HEK293 (cell line): ENCODE measurements at regions not wholly inside any gene's neighbourhood (a gene's known extent, or its start where the extent isn't known, plus 50 kb on each side); places are given as distances from the start of the nearest gene placed in this dataset.

Experiments
- CTCF ChIA-PET: fragments of 350-600 bp; formaldehyde crosslinking; extraction: SDS; loops from one replicate; lab custom pipeline; 2021; ENCODE audit warnings: antibody characterized with exemption; lab: Yijun Ruan, JAX
- POLR2A ChIA-PET: fragments of 300-600 bp; formaldehyde crosslinking; extraction: SDS; loops from one replicate; lab custom pipeline; 2020; ENCODE audit warnings: antibody characterized with exemption, inconsistent platforms; lab: Yijun Ruan, JAX
- H3K27ac ChIP-seq: fragments of 200-500 bp; sonication (Bioruptor generic); 2 replicates; pipeline ENCODE4 v1.5.1; 2014; ENCODE audit warnings: low read depth, low read length, control low read depth, inconsistent platforms; ENCODE audit errors: extremely low read depth
- H3K36me3 ChIP-seq, 2 experiments: fragments of 200-500 bp in 1 of 2; sonication (Bioruptor generic) in 1 of 2; 1 replicate in 1 of 2; 2 replicates in 1 of 2; pipeline ENCODE4 v1.5.1; 2014 to 2017; ENCODE audit warnings: inconsistent platforms in 2 of 2, low read length in 2 of 2; ENCODE audit not compliant: control insufficient read depth in 2 of 2, insufficient read depth in 1 of 2
- H3K4me1 ChIP-seq: fragments of 200-500 bp; sonication (Bioruptor generic); 2 replicates; pipeline ENCODE4 v1.5.1; 2014; ENCODE audit warnings: mild to moderate bottlenecking, low read length, inconsistent platforms; ENCODE audit not compliant: control insufficient read depth, insufficient read depth
- H3K4me3 ChIP-seq: 2 replicates; pipeline ENCODE4 v1.5.1; 2011; ENCODE audit warnings: low read depth, mild to moderate bottlenecking, control low read depth, low read length, moderate library complexity
- H3K9me3 ChIP-seq: fragments of 200-500 bp; sonication (Bioruptor generic); 2 replicates; pipeline ENCODE4 v1.5.1; 2014; ENCODE audit warnings: low read depth, low read length, inconsistent platforms; ENCODE audit not compliant: control insufficient read depth, insufficient read depth
- BCL11B ChIP-seq: fragments of 450-650 bp; formaldehyde crosslinking; IDR thresholded peaks from 2 replicates; pipeline ENCODE4 v1.5.1; 2016; ENCODE audit warnings: low read depth, missing biosample characterization, missing genetic modification characterization
- KLF7 ChIP-seq: fragments of 450-650 bp; formaldehyde crosslinking; IDR thresholded peaks from 2 replicates; pipeline ENCODE4 v1.5.1; 2016; ENCODE audit warnings: missing biosample characterization, missing genetic modification characterization, borderline replicate concordance
- OVOL3 ChIP-seq: fragments of 450-650 bp; formaldehyde crosslinking; IDR thresholded peaks from 2 replicates; pipeline ENCODE4 v1.5.1; 2016; ENCODE audit warnings: missing biosample characterization, missing genetic modification characterization
- ZBTB20 ChIP-seq: fragments of 450-650 bp; formaldehyde crosslinking; IDR thresholded peaks from 2 replicates; pipeline ENCODE4 v1.5.1; 2016; ENCODE audit warnings: missing biosample characterization, missing genetic modification characterization
- ZFP37 ChIP-seq: fragments of 450-650 bp; formaldehyde crosslinking; IDR thresholded peaks from 2 replicates; pipeline ENCODE4 v1.5.1; 2016; ENCODE audit warnings: missing biosample characterization, missing genetic modification characterization
- ZFP69B ChIP-seq: fragments of 450-650 bp; formaldehyde crosslinking; IDR thresholded peaks from 2 replicates; pipeline ENCODE4 v1.5.1; 2016; ENCODE audit warnings: missing biosample characterization, missing genetic modification characterization
- ZNF292 ChIP-seq: fragments of 450-650 bp; formaldehyde crosslinking; IDR thresholded peaks from 2 replicates; pipeline ENCODE4 v1.5.1; 2016; ENCODE audit warnings: low read depth, missing biosample characterization, missing genetic modification characterization, borderline replicate concordance
- ZNF548 ChIP-seq: fragments of 450-650 bp; formaldehyde crosslinking; IDR thresholded peaks from 2 replicates; pipeline ENCODE4 v1.5.1; 2016; ENCODE audit warnings: missing biosample characterization, missing genetic modification characterization
- ZNF585B ChIP-seq: fragments of 450-650 bp; formaldehyde crosslinking; IDR thresholded peaks from 2 replicates; pipeline ENCODE4 v1.5.1; 2016; ENCODE audit warnings: missing biosample characterization, missing genetic modification characterization
- ZNF629 ChIP-seq: fragments of 450-650 bp; formaldehyde crosslinking; IDR thresholded peaks from 2 replicates; pipeline ENCODE4 v1.5.1; 2017; ENCODE audit warnings: missing biosample characterization, missing genetic modification characterization
- ZNF677 ChIP-seq: fragments of 450-650 bp; IDR thresholded peaks from 2 replicates; pipeline ENCODE4 v1.5.0; 2018; ENCODE audit warnings: missing biosample characterization, mild to moderate bottlenecking, missing genetic modification characterization, moderate library complexity
- ZNF701 ChIP-seq: fragments of 450-650 bp; formaldehyde crosslinking; IDR thresholded peaks from 2 replicates; pipeline ENCODE4 v1.5.1; 2016; ENCODE audit warnings: missing biosample characterization, missing genetic modification characterization
- ZNF768 ChIP-seq: fragments of 450-650 bp; formaldehyde crosslinking; IDR thresholded peaks from 2 replicates; pipeline ENCODE4 v1.5.1; 2018; ENCODE audit warnings: missing biosample characterization, mild to moderate bottlenecking, missing genetic modification characterization
- TF ChIP-seq, protein P1 (sequence below): fragments of 450-650 bp; formaldehyde crosslinking; IDR thresholded peaks from 2 replicates; pipeline ENCODE4 v1.5.1; 2016; ENCODE audit warnings: missing biosample characterization, missing genetic modification characterization, low read depth
- TF ChIP-seq, protein P2 (sequence below): fragments of 450-650 bp; formaldehyde crosslinking; optimal IDR thresholded peaks from 2 replicates; pipeline ENCODE3; 2016; ENCODE audit warnings: missing biosample characterization, mild to moderate bottlenecking, missing genetic modification characterization
- TF ChIP-seq, protein P3 (sequence below): fragments of 450-650 bp; formaldehyde crosslinking; IDR thresholded peaks from 2 replicates; pipeline ENCODE4 v1.5.1; 2016; ENCODE audit warnings: missing biosample characterization, missing genetic modification characterization
- TF ChIP-seq, protein P4 (sequence below): fragments of 450-650 bp; formaldehyde crosslinking; IDR thresholded peaks from 2 replicates; pipeline ENCODE4 v1.5.1; 2016; ENCODE audit warnings: missing biosample characterization, missing genetic modification characterization

DNA sequence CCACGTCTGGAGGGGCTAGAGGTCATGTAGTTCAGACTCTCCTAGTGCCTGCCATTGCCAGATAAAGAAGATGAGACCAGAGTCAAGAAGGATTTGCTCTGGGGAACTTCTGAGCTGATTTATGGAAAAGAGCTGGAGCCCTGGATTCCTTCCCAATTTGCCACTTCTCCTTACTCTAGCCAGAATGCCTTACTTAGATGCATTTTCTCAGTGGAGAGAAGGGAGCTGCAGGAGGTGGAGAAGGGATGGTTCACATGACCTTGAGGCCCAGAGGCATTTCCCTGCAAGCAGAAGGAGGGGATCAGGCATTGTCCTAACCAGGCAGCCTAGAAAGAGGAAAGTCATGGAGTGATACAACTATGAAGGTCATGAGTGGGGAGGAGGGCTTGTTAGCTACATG, 122.2 kb downstream of the UNC5CL start:
- Histone ChIP-seq H3K27ac (no peak overlapping the region), H3K9me3 (no peaks in the 10 kb centered on the region)

DNA sequence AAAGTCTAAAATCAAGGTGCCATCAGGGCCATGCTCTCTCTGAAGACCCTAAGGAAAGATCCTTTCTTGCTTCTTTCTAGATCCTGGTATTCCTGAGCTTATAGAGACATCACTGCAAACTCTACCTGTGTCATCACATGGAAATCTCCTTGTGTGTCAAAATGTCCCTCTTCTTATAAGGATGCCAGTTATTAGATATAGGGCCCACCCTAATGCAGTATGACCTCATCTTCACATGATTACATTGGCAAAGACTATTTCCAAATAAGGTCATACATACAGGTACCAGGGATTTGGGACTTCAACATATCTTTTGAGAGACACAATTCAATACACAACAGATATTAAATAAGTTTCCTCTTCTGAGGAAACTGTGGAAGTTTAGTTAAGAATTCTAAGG, 123.9 kb downstream of the UNC5CL start:
- CTCF ChIA-PET = interaction anchor here (0.5 to 2.2 kb wide), 7 partner anchors 12 to 145 kb away, joined by 3 to 9 read pairs (median 4); no protein-coding TSS in a partner anchor
- Histone ChIP-seq H3K9me3 (no peaks in the 10 kb centered on the region), H3K4me1 (no peaks in the 10 kb centered on the region), H3K27ac (no peak overlapping the region), H3K4me3 (no peak overlapping the region), H3K36me3 (no peaks in the 10 kb centered on the region)
- 0 out of 2 replicates have a peak, but pooled peaks have one; percentile 26 for TF ChIP-seq ZFP69B
- peak; percentile 29; the same call in 1 of the 2 replicates for TF ChIP-seq ZNF629 (tag by site-specific recombination)
- TF ChIP-seq, protein P1, sequence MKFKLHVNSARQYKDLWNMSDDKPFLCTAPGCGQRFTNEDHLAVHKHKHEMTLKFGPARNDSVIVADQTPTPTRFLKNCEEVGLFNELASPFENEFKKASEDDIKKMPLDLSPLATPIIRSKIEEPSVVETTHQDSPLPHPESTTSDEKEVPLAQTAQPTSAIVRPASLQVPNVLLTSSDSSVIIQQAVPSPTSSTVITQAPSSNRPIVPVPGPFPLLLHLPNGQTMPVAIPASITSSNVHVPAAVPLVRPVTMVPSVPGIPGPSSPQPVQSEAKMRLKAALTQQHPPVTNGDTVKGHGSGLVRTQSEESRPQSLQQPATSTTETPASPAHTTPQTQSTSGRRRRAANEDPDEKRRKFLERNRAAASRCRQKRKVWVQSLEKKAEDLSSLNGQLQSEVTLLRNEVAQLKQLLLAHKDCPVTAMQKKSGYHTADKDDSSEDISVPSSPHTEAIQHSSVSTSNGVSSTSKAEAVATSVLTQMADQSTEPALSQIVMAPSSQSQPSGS (tag by site-specific recombination) = peak; percentile 62
- no peak for TF ChIP-seq ZNF292
- TF ChIP-seq, protein P2, sequence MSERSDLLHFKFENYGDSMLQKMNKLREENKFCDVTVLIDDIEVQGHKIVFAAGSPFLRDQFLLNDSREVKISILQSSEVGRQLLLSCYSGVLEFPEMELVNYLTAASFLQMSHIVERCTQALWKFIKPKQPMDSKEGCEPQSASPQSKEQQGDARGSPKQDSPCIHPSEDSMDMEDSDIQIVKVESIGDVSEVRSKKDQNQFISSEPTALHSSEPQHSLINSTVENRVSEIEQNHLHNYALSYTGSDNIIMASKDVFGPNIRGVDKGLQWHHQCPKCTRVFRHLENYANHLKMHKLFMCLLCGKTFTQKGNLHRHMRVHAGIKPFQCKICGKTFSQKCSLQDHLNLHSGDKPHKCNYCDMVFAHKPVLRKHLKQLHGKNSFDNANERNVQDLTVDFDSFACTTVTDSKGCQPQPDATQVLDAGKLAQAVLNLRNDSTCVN (tag by site-specific recombination) = no peak
- TF ChIP-seq, protein P3, sequence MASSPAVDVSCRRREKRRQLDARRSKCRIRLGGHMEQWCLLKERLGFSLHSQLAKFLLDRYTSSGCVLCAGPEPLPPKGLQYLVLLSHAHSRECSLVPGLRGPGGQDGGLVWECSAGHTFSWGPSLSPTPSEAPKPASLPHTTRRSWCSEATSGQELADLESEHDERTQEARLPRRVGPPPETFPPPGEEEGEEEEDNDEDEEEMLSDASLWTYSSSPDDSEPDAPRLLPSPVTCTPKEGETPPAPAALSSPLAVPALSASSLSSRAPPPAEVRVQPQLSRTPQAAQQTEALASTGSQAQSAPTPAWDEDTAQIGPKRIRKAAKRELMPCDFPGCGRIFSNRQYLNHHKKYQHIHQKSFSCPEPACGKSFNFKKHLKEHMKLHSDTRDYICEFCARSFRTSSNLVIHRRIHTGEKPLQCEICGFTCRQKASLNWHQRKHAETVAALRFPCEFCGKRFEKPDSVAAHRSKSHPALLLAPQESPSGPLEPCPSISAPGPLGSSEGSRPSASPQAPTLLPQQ (tag by site-specific recombination) = peak; percentile 61; the same call in 1 of the 2 replicates
- POLR2A ChIA-PET = no interaction called here

More for the DNA sequence above, 122.2 kb downstream of the UNC5CL start:
- ChIA-PET CTCF (interaction anchor here (0.6 to 1.2 kb wide), 7 partner anchors 21 to 589 kb away, joined by 3 to 7 read pairs (median 4); no protein-coding TSS in a partner anchor), POLR2A (interaction anchor here (0.6 kb wide), 1 partner anchor 33 kb away, joined by 3 read pairs; no protein-coding TSS in a partner anchor)
- Histone ChIP-seq H3K4me3 (no peak overlapping the region), H3K4me1 (no peaks in the 10 kb centered on the region), H3K36me3 (no peaks in the 10 kb centered on the region)
- TF ChIP-seq ZNF548 (tag by site-specific recombination) (no peak), ZNF585B (no peak), BCL11B (tag by site-specific recombination) (no peak), ZNF629 (tag by site-specific recombination) (no peak), KLF7 (tag by site-specific recombination) (no peak), ZFP37 (tag by site-specific recombination) (no peak), OVOL3 (no peak), ZBTB20 (tag by site-specific recombination) (no peak), ZNF768 (tag by site-specific recombination) (no peak), ZNF701 (tag by site-specific recombination) (no peak), ZNF677 (no peak)
- TF ChIP-seq, protein P4, sequence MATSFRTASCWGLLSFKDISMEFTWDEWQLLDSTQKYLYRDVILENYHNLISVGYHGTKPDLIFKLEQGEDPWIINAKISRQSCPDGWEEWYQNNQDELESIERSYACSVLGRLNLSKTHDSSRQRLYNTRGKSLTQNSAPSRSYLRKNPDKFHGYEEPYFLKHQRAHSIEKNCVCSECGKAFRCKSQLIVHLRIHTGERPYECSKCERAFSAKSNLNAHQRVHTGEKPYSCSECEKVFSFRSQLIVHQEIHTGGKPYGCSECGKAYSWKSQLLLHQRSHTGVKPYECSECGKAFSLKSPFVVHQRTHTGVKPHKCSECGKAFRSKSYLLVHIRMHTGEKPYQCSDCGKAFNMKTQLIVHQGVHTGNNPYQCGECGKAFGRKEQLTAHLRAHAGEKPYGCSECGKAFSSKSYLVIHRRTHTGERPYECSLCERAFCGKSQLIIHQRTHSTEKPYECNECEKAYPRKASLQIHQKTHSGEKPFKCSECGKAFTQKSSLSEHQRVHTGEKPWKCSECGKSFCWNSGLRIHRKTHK (tag by site-specific recombination) = no peak
